ENCODE measurements at regions not wholly inside any gene's neighbourhood (a gene's known extent, or its start where the extent isn't known, plus 50 kb on each side); places are given as distances from the start of the nearest gene placed in this dataset.

DNA sequence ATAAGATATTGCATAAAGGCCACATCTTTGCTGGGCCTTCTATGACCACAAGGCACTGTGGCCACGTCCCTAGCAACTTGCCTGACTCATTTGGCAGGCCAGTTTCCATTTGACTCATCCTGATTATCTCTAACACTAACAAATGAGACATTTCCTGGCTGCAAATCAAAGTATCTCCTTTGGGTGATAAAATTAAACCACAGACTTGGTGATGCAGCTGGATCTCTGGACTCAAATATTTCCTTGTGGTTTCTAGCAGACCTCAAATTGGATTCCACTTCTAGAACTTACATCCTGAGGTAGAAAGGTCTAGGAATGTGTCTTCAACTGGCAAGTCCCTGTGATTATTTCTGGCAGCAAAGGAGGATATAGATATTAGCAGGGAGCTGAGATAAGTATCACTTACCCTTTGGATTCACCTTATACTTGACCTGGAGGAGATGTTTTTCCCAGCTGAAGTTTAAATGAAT is 167.9 kb upstream of the NXPH2 start:
- Mint-ChIP-seq H3K4me3 (no peak overlapping the region), H3K27ac (no peak overlapping the region), H3K36me3 (ENCODE audit: low read depth) (no peaks in the 10 kb centered on the region), H3K27me3 (no peaks in the 10 kb centered on the region), H3K9me3 (peaks cover 2% of the 10 kb centered on the region), H3K4me1 (no peaks in the 10 kb centered on the region)
- CTCF ChIA-PET = no interaction called here
- POLR2A ChIA-PET = no interaction called here
- DNase-seq = no peak

DNA sequence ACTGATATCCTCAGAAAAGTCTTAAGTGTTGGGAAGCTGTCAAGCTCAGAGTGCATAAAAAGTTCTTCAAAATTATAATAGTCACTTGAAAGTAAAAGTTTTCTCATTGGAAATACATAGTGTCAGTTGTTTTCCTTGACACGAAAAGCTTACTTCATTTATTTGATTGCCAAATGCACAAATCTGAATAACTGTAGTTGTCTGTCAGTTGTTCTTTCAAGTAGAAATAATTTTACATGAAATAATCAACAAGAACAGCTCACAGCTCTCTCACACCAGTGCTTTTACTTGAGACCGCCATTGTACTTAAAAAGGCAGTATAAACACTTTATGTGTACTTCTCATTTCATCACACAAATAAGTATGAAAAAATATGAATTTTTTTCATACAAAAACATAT is 163.3 kb upstream of the NXPH2 start:
- POLR2A ChIA-PET = no interaction called here
- no peak overlapping the region for H3K4me3 Mint-ChIP-seq
- CTCF ChIA-PET = no interaction called here
- peaks cover 9% of the 10 kb centered on the region for H3K9me3 Mint-ChIP-seq
- no peak for DNase-seq
- no peaks in the 10 kb centered on the region for H3K36me3 Mint-ChIP-seq (ENCODE audit: low read depth)
- no peaks in the 10 kb centered on the region for H3K4me1 Mint-ChIP-seq
- no peak overlapping the region for H3K27ac Mint-ChIP-seq
- H3K27me3 Mint-ChIP-seq = no peaks in the 10 kb centered on the region

DNA sequence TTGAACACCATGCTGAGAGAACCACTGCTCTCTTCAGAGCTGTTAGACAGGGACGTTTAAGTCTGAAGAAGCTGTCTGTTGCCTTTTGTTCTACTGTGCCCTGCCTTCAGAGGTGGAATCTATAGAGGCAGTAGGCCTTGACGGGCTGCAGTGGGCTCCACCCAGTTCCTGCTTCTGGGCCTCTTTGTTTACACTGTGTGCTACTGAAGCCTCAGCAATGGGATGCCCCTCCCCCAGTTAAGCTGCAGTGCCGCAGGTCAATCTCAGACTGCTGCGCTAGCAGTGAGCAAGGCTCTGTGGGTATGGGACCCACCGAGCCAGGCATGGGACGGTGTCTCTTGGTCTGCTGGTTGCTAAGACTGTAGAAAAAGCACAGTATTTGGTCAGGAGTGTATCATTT is 162.3 kb upstream of the NXPH2 start:
- POLR2A ChIA-PET = no interaction called here
- H3K27me3 Mint-ChIP-seq = no peaks in the 10 kb centered on the region
- CTCF ChIA-PET = no interaction called here
- H3K4me1 Mint-ChIP-seq = no peaks in the 10 kb centered on the region
- no peak overlapping the region for H3K4me3 Mint-ChIP-seq
- peaks cover 9% of the 10 kb centered on the region for H3K9me3 Mint-ChIP-seq
- no peaks in the 10 kb centered on the region for H3K36me3 Mint-ChIP-seq (ENCODE audit: low read depth)
- no peak for DNase-seq
- H3K27ac Mint-ChIP-seq = no peak overlapping the region

DNA sequence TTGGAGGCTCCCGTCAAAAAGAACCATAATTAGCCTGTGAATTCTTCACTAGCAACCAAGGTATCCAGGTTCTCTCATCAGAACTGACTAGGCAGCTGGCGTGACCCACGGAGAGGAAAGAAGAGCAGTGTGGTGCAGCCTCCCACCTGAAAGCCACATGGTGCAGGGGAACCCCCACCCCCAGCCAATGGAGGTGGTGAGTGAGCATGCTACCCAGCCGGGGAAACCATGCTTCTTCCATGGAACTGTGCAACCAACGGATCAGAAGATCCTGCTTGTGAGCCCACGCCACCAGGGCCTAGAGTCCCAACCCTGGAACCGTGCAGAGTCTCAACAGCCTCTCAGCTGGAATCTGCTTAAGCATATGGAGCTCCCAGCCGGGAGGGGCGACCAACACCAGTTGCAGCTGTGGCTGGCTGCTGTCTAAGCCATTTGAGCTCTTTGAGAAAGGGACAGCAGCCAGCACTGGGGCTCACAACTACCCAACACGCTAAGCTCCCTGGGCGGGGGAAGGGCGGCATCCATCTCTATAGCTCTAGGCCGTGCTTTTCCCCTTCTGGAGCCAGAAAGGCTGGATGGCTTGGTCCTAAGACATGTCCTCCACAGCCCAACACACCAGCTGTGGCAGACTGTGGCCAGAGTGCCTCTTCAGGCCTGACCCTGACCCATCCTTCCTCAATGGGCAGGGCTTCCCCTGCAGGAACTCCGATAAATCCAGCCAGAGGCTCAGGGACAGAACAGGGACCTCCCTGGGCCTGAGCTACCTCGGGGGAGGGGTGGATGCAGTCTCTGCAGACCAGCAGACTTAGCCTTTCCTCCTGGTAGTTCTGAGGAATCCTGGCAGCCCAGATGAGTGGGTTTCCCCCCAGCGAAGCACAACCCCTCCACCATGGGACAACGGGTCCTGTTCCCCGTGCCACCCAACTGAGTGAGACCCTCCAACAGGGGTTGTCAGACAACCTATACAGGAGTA is 151.4 kb upstream of the NXPH2 start:
- ChIA-PET CTCF (no interaction called here), POLR2A (no interaction called here)
- Mint-ChIP-seq H3K4me3 (no peak overlapping the region), H3K27me3 (no peaks in the 10 kb centered on the region), H3K36me3 (ENCODE audit: low read depth) (no peaks in the 10 kb centered on the region), H3K9me3 (peaks cover 2% of the 10 kb centered on the region), H3K27ac (no peak overlapping the region), H3K4me1 (no peaks in the 10 kb centered on the region)
- no peak for DNase-seq

DNA sequence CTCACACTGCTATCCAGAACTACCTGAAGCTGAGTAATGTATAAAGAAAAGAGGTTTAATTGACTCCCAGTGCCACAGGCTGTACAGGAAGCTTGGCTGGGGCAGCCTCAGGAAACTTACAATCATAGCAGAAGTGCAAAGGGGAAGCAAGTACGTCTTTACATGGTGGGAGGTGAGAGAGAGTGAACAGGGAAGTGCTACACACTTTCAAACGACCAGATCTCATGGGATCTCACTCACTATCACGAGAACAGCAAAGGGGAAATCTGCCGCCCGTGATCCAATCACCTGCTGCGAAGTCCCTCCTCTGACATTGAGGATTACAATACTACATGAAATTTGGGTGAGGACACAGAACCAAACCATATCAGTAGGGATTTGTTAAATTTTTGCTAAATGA is 150.4 kb upstream of the NXPH2 start:
- CTCF ChIA-PET = no interaction called here
- Mint-ChIP-seq H3K9me3 (peaks cover 2% of the 10 kb centered on the region), H3K4me1 (no peaks in the 10 kb centered on the region), H3K27ac (no peak overlapping the region), H3K36me3 (ENCODE audit: low read depth) (no peaks in the 10 kb centered on the region), H3K27me3 (no peaks in the 10 kb centered on the region), H3K4me3 (no peak overlapping the region)
- no peak for DNase-seq
- POLR2A ChIA-PET = no interaction called here

DNA sequence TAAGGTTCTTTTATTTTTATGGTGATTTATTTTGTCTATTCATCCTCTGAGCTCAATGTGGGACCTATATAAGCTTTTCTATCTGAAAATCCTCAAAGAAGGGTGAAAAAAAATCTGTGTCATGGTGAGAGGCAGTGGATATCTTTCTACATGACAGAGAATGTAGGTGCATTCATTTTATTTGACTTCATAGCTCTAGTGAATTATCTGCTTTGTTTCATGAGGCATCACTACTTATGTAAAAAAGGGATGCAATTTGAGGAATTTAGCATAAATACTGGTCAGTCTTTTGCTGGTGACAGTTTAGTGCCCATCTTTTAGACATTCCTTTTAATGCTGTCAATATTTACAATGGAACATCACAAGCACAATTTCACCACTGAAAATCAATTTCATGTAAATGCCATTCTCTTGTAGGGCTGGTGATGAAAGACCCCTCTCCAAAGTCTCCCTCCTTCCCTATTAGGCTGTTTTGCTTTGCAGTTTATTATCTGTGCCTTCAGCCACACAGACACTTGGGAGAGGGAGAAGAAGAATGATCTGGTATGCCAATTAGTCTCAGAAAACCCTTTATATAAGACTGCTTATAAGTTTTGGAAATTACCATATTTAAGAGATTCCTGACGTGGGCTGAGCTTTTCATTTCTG is 148.3 kb upstream of the NXPH2 start:
- CTCF ChIA-PET = interaction anchor here (0.6 kb wide), 1 partner anchor 1074 kb away, joined by 3 read pairs; no protein-coding TSS in a partner anchor
- POLR2A ChIA-PET = no interaction called here

DNA sequence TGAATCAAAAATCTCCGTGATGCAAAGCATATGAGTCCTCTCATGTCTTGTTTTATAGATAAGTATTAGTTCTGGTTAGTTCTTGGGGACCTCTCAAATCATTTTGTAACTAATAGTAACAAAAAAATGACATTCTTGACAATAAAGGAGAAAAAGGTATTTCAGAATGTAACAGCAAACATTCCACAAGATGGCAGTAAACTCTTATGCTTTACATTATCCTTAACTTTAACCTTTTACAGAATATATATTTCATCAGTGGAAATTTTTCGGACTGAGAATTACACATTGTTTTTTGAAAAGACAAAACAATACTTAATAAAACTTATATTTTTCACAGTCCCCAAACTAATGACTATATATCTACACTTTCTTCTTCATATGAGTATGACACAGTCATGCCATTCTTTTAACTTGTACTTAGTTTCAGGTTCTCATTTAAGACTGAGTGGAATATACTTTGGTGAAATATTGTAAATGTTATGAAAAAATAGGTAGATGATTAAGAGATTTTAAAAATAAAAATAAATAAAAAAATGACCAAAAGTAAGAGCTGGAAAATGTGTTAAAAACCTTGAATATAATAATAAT is 142.9 kb upstream of the NXPH2 start:
- CTCF ChIA-PET = interaction anchor here (0.5 kb wide), 1 partner anchor 73 kb away, joined by 3 read pairs; no protein-coding TSS in a partner anchor
- no peak for DNase-seq
- no peaks in the 10 kb centered on the region for H3K36me3 Mint-ChIP-seq (ENCODE audit: low read depth)
- H3K9me3 Mint-ChIP-seq = no peaks in the 10 kb centered on the region
- H3K4me1 Mint-ChIP-seq = no peaks in the 10 kb centered on the region
- no peaks in the 10 kb centered on the region for H3K27me3 Mint-ChIP-seq
- no peak overlapping the region for H3K4me3 Mint-ChIP-seq
- POLR2A ChIA-PET = no interaction called here
- no peak overlapping the region for H3K27ac Mint-ChIP-seq

More for the DNA sequence above, 148.3 kb upstream of the NXPH2 start:
- Mint-ChIP-seq H3K27ac (no peak overlapping the region), H3K36me3 (ENCODE audit: low read depth) (no peaks in the 10 kb centered on the region), H3K9me3 (peaks cover 2% of the 10 kb centered on the region), H3K4me3 (no peak overlapping the region), H3K4me1 (no peaks in the 10 kb centered on the region), H3K27me3 (no peaks in the 10 kb centered on the region)
- DNase-seq = no peak

- Mint-ChIP-seq H3K4me1 (no peaks in the 10 kb centered on the region), H3K36me3 (ENCODE audit: low read depth) (no peaks in the 10 kb centered on the region), H3K4me3 (no peak overlapping the region), H3K27ac (no peak overlapping the region), H3K9me3 (no peaks in the 10 kb centered on the region), H3K27me3 (no peaks in the 10 kb centered on the region)
- POLR2A ChIA-PET = no interaction called here
- no peak for DNase-seq
- CTCF ChIA-PET = no interaction called here
Measured at GRCh38 chr2:138919120-138919747, 139.0 kb upstream of the NXPH2 start.

- Mint-ChIP-seq H3K4me3 (no peak overlapping the region), H3K9me3 (peaks cover 3% of the 10 kb centered on the region), H3K4me1 (no peaks in the 10 kb centered on the region), H3K36me3 (ENCODE audit: low read depth) (no peaks in the 10 kb centered on the region), H3K27ac (no peak overlapping the region), H3K27me3 (no peaks in the 10 kb centered on the region)
- ChIA-PET CTCF (no interaction called here), POLR2A (no interaction called here)
- no peak for DNase-seq
Measured at GRCh38 chr2:138910427-138910826, 130.2 kb upstream of the NXPH2 start.

GRCh38 chr2:138906549-138906948 is 126.4 kb upstream of the NXPH2 start:
- DNase-seq = no peak
- Mint-ChIP-seq H3K4me3 (no peak overlapping the region), H3K9me3 (peaks cover 3% of the 10 kb centered on the region), H3K36me3 (ENCODE audit: low read depth) (no peaks in the 10 kb centered on the region), H3K27me3 (no peaks in the 10 kb centered on the region), H3K4me1 (no peaks in the 10 kb centered on the region), H3K27ac (no peak overlapping the region)
- CTCF ChIA-PET = no interaction called here
- POLR2A ChIA-PET = no interaction called here

GRCh38 chr2:138902239-138902871 is 122.2 kb upstream of the NXPH2 start:
- POLR2A ChIA-PET = no interaction called here
- Mint-ChIP-seq H3K27me3 (no peaks in the 10 kb centered on the region), H3K4me1 (no peaks in the 10 kb centered on the region), H3K9me3 (no peaks in the 10 kb centered on the region), H3K36me3 (ENCODE audit: low read depth) (no peaks in the 10 kb centered on the region), H3K4me3 (no peak overlapping the region), H3K27ac (no peak overlapping the region)
- CTCF ChIA-PET = no interaction called here
- no peak for DNase-seq

DNA sequence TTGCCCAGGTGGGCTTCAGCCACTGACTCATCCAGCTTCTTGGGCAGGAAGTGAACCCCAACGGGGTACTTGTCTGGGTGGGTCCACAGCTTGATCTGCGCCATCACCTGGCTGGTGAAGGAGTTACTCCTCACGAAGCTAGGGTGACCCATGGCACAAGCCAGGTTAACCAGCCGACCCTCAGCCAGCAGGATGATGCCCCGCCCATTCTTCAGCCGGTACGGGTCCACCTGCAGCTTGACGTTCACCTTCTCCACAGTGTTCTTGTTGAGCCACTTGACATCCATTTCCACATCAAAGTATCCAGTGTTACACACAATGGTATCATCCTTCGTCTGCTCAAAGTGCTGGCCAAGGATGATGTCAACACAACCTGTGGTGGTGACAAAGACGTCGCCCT is 121.3 kb upstream of the NXPH2 start:
- Mint-ChIP-seq H3K4me1 (no peaks in the 10 kb centered on the region), H3K36me3 (ENCODE audit: low read depth) (no peaks in the 10 kb centered on the region), H3K9me3 (no peaks in the 10 kb centered on the region), H3K27me3 (no peaks in the 10 kb centered on the region), H3K27ac (no peak overlapping the region), H3K4me3 (no peak overlapping the region)
- DNase-seq = no peak
- ChIA-PET POLR2A (no interaction called here), CTCF (no interaction called here)

DNA sequence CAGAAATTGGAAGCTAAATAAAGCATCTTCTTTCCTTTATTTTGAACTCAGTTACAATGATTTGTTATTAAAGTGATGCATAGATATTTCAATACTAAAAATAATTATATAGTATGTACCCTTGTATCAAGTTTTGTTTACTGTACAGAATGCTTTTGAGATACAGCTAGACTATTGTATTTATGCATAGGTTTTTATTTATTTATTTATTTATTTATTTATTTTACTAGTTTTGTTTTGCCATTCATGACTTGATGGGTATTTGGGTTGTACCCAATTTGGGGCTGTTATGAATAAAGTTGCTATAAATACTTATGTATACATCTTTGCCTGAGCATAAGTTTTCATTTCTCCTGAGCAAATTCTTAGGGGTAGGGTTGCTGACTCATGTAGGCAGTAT is 118.7 kb upstream of the NXPH2 start:
- no peak for DNase-seq
- H3K27ac Mint-ChIP-seq = no peak overlapping the region
- H3K36me3 Mint-ChIP-seq (ENCODE audit: low read depth) = no peaks in the 10 kb centered on the region
- H3K4me1 Mint-ChIP-seq = no peaks in the 10 kb centered on the region
- CTCF ChIA-PET = no interaction called here
- POLR2A ChIA-PET = no interaction called here
- H3K27me3 Mint-ChIP-seq = no peaks in the 10 kb centered on the region
- H3K4me3 Mint-ChIP-seq = no peak overlapping the region
- no peaks in the 10 kb centered on the region for H3K9me3 Mint-ChIP-seq

All from activated CD4-positive, alpha-beta memory T cell treated with anti-CD3 and anti-CD28 coated beads, Interleukin-2, amount 10 ng/mL, durations not matched to agents 7 days and 5 days (primary cell).